HG03280 (cell line): ENCODE measurements at regions not wholly inside any gene's neighbourhood (a gene's known extent, or its start where the extent isn't known, plus 50 kb on each side); places are given as distances from the start of the nearest gene placed in this dataset.
A peak's percentile ranks its signal among the peaks of the same experiment; 100 is the strongest.
"Not testable (repeated sequence)": the region's sequence is repeated elsewhere in the genome, so short reads cannot be mapped to it uniquely, and the experiment has no call there.

Experiments
- ATAC-seq: cut with Tn5 transposase; IDR thresholded peaks from one replicate; pipeline ENCODE4 v1.9.1; 2021; ENCODE audit warnings: mild to moderate bottlenecking, moderate library complexity; ENCODE audit not compliant: unreplicated experiment

DNA sequence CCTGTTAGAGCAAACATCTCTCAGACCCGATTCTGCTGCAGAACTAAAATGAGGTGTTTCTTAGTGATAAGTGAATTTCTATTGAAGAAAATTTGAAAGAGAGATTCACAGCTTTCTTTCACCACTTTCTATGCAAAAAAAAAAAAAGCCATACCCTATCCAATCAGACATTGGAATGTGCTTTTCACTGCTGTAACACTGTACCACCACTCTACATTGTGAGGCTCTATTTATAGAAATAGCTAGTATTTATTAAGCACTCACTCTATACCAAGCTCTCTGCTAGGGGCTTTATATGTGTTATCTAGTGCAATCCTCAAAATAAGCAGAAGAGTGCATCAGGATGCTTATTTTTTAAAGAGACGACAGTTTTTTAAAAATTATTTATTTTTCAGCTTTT is 580.6 kb upstream of the VRK2 start:
- ATAC-seq, result no peak

DNA sequence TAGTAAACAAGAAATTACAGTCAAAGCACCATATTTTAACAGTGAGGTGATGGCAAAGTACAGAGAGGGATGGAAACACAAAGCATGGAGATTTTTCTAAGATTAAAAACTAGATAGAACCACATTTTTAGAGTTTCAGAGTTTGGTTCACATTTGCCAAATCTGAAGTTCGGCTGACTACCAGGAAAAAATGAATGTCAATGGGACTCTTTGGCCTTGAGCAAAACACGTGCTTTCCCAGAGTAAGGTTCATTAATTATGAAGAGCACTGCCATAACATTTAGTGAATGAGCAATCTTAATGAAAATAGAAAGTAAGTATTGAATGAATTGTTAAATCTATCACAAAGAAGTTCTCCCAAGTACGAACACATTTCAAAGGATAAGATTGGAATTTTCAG is 571.2 kb upstream of the VRK2 start:
- ATAC-seq, result no peak

DNA sequence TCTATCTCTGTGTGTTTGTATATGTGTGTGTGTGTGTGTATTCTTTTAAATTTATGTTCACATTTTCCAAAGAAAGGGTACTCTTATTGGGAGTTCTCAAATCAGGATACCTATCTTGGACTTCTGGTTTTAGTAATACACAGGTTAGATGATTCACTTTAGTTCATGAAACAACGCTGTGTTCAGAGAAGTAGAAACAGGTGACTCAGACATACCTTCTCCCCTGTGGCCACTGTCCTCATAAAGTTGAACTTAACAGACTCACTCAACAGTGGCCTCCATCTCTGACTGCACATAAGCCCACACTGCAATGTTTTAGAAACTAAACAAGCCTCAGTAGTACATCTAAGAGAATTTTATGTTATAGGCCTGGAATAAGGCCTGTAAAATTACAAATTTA is 566.6 kb upstream of the VRK2 start:
- ATAC-seq, result no peak

DNA sequence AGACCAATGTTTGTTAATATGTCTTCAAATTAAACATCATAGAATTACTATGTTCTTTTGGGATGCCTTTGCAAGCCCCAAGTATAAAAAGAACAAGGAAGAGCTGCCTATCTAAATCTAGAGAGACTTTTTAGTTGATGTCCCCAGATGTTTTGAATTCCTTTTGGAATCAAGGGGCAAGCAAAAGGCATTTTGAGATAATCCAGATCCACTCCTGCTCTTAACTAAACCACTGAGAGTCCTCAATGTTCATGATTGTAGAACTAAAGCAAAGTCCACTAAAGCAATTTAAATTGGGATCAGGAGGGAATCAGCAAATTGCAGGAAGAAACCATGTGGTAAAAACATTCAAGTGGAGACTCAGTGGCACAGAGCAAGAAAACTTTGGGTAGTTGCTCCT is 558.5 kb upstream of the VRK2 start:
- ATAC-seq, result no peak

DNA sequence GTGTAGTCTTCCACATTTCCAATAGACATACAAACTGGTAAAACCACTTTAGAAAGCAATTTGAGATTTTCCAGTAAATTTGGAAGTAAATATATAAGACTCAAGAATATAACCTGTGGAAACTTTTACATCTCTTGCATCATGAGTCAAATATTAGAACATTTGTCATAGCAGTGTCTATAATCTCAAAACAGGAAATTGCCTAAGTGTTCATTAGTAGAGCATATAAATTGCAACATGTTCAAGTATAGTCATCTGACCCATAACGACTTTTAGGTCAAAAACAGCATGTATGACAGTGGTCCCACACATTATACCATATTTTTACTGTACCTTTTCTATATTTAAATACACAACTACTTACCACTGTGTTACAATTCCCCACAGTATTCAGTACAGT is 555.9 kb upstream of the VRK2 start:
- ATAC-seq, result no peak

DNA sequence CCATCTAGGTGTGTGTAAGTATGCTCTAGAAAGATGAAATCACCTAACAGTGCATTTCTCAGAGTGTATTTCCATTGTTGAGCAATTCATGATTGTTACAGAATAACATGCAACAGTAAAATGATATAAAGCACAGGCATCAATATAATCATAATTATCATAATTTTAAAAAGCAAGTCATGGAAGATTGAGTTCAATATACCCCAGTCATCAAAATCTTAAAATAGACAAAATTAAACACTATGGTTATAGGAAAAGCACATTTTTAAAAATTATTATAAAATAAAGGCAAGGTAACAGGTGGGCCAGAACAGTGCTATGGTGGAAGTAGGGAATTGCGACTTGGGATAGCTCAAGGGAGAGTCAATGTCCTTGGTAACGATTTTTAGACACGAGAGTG is 555.4 kb upstream of the VRK2 start:
- no peak for ATAC-seq

DNA sequence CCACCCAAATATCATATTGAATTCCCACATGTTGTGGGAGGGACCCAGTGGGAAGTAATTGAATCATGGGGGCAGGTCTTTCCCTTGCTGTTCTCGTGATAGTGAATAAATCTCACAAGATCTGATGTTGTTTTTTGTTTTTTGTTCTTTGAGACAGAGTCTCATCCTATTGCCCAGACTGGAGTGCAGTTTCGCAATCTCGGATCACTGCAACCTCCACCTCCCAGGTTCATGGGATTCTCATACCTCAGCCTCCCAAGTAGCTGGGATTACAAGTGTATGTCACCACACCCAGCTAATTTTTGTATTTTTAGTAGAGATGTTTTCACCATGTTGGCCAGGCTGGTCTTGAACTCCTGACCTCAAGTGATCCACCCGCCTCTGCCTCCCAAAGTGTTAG is 552.6 kb upstream of the VRK2 start:
- ATAC-seq, result not testable (repeated sequence)

DNA sequence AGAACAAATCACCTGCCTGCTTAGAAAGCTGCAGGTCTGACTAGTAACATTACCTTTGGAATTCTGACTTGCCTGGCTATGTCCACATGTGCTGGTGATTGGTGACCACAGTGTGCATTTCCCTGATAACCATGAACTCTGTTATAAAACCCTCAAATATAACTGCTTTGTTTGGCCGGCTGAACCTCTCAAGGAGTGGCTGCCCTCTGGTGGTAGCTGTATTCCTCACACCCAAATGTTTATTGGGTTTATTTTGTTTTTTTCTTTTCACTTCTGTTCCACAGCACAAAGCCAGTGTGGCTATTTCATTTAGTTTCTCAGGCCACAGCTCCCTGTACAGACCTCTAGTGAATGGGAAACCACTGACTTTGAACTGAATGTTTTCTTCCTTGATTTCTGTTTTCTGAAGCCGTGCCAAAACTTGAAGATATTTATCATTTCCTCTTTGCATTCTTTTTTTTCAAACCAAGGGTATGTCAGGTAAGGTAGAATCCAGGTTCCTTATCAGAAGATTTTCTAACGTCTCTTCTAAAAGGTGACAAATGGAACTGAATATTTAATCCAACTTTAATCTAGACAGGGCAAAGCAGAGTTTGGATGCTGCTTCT is 549.0 kb upstream of the VRK2 start:
- ATAC-seq, result no peak

DNA sequence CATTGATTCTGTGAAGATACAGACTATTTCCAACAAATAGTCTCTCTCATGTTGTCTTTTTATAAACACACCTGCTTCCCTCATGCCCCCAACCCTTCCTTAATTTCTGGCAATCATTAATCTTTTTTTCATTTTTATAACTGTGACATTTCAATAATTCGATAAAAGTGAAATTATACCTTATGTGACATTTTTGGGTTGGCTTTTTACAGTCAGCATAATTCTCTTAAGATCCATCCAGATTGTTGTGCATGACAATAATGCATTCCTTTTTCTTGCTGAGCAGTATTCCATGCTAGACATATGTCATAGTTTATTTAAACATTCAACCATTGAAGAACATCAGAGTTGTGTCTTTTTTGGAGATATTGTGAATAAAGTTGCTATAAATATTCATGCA is 541.8 kb upstream of the VRK2 start:
- ATAC-seq, result no peak

DNA sequence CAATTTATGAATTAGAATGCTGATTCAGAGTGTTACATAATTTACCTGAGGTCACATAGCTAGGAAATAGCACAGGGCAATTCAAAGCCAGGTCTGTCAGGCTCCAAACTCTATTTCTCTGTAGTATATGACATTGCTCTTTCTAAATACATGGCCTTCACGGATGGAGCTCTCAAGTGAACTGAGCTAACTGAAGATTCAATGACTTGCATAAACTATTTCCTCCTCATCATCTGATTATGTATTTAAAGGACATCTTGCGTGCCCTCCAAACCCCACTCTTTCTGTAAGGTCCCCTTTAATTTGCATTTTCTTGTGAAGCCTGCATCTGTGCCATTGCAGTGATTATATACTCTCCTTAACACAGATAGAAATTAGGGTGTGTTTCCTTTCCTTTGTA is 537.4 kb upstream of the VRK2 start:
- no peak for ATAC-seq

DNA sequence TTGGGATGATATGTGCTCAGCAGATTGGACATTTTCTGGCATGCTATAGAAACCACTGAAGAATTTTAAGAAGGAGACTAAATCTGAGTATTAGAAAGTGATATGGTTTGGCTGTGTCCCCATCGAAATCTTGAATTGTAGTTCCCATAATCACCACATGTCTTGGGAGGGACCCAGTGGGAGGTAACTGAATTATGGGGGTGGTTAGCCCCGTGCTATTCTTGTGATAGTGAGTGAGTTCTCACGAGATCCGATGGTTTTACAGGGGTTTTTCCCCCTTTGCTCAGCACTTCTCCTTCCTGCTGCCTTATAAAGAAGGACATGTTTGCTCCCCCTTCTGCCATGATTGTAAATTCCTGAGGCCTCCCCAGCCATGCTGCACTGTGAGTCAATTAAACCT is 535.9 kb upstream of the VRK2 start:
- no peak for ATAC-seq

DNA sequence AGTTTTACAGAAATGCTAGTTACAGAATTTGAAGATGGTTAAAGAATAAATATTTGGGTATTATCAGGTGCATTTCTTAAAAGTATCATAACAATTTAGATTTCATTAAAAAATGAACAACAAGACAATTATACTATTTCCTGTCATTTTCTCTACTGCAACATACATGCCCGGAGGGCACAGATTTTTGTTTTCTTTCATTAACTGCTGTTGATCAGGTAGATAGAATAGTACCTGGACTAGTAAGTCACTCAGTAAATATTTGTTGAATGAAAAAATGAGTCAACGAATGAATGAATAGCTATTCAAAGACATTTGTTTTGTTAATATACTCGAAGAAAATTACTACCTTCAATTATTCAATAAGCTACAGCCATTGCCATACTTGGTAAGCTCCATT is 531.2 kb upstream of the VRK2 start:
- ATAC-seq, result no peak

DNA sequence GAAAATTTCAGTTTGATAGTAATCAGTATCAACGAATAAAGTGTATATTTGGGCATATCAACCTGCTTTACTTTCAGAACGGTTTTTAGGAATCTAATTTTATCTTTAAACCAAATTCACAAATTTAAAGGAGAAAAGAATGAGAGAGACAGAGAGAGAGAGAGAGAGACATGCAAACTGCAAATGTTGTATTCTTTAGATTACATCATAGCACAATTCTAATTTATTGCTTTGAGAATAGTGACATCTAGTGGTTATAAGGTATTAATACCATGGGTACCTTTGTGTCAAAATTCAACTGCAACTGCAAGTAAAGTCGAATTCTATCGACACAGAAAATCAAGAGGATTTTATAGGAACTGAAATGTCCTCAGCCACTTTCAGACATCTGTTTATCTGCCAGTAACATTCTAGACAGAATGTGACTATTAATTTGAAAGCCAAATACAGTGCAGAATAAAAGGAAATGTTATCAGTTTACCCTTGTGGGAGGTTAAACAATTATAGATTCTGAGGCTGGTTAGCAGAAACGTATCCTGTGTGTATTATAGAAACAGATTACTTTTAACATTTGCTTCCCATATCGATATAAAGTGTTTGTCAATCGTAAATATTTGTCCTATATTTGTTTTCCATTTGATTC is 529.8 kb upstream of the VRK2 start:
- peak; percentile 90 for ATAC-seq

DNA sequence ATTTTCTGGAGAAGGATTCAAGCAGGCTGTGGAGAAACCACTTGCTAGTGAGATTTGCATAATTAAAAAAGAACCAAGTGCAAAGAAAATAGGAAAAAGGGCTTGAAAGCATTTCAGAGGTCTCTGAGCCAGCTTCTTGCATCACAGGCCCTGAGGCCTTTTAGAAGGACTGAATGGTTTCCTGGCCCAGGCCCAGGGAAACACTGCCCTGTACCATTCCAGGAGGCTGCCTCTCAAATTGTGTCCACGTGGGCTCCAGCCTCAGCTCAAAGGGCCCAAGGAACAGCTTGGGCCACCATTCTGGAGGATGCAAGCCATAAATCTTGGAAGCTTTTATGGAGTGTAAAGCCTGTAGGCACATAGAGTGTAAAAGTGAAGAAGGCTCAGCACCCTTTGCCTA is 523.3 kb upstream of the VRK2 start:
- no peak for ATAC-seq

DNA sequence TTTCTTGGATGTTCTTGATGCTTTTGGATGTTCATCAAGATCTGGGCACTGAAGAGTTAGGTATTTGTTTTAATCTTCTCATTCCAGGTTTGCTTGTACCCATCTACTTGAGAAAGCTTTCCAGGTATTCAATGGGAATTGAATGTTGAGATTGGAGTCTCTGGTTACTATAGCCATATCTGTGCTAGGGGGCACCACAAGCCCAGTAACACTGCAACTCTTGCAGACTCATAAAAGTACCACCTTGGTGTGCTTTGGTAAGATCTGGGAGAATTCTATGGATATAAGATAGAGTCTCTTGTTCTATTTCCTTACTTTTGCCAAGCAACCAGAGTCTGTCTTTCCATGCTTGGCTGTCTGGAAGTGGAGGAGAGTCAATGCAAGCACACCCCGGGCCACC is 518.9 kb upstream of the VRK2 start:
- ATAC-seq, result no peak

DNA sequence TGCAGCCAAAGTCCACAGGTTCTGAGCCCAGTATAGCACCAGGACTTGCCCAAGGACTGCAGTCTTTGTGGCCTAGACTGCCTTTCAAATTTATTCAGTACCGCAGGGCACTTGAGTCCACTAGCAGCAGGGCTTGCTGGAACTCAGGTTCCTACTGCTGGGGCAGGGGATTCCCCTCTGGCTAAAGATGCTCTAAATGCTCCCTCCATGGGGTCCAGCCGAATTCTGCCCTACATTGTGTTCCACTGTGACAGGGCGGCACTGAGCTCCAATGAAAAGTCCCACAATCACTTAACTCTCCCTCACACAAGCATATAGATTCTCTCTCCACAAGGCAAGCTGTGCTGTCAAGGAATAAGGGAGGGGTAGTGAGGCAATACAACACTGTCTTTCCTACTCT is 518.1 kb upstream of the VRK2 start:
- no peak for ATAC-seq

DNA sequence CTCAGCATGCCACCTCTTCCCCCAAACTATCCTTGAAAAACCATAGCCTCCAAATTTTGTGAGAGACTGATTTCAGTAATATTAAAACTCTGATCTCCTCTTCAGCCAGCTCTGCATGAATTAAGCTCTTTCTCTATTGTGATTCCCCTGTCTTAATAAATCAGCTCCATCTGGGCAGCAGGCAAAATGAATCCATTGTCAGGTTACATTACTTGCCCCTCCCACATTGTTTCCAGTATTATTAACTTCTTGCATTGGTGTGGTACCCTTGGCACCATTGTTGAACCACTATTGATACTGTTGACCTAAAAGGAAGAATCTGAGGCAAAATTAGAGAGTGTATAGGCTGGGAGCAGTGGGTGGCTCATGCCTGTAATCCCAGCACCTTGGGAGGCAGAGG is 512.2 kb upstream of the VRK2 start:
- no peak for ATAC-seq

DNA sequence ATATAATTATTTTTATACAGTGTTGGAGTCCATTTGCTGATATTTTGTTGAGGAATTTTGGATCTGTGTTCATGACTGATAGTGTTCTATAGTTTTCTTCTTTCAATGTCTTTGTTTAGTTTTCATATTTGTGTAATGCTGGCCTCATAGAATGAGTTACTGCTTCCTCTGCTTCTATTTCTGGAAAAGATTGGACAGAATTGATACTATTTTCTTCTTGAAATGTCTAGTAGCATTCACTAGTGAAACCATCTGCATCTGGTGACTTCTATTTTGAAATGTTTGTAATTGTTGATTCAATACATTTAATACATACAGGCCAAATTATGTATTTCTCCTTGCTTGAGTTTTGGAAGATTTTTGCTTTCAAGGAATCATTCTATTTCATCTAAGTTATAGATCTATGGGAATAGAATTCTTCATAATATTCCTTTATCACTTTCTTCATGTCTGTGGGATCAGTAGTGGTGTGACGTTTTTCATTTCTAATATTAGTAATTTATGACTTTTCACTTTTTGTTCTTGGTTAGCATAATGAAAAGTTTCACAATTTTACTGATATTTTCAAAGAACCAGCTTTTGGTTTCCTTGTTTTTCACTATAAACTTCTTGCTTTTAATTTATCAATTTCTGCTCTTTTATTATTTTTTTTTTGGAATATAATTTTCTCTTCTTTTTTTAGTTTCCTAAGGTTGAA is 509.9 kb upstream of the VRK2 start:
- no peak for ATAC-seq

DNA sequence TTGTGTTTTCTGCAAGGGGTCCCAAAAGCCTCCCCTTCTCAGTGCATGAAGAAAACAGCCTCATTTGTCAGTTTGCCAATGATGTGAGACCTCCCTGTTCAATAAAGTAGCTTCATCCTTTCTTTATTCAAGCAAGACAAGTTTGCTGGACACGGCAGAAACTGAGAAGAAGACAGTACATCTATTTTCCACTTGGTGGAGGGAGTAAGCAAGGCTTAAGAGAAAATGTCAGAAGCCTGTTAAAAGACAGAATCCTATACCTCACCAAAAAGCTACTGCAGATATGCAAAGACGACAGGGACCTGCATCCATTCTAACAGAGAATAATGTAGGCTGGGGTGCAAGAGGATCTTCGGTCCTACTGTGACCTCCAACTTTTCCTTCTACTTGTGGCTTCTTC is 506.8 kb upstream of the VRK2 start:
- ATAC-seq, result no peak

DNA sequence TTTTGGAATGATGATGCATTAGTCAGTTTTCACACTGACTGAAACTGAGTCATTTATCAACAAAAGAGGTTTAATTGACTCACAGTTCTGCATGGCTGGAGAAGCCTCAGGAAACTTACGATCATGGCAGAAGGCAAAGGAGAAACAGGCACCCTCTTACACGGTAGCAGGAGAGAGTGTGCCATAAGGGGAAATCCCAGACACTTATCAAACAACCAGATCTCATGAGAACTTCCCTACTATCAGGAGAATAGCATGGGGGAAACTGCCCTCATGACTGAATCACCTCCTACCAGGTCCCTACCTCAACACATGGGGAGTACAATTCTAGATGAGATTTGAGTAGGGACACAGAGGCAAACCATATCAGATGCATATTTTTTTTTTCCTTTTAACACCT is 504.5 kb upstream of the VRK2 start:
- no peak for ATAC-seq

DNA sequence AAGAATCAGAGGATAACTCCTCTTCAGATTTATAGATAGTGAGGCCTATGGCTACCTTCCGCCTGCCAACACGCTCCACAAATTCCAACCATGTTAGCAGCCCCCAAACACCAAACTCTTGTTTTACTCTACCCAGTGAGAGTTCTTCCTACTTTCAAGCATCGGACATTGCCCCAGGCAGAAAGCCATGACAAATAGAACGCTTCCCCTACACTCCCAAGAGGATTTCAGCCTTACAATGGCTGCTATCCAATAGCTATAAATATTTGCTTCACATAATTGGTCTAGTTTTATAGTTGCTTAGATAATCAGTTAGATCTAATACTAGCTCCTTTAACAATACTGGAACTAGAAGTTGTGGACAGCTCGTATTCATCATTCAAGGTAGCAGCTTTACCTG is 503.4 kb upstream of the VRK2 start:
- no peak for ATAC-seq

DNA sequence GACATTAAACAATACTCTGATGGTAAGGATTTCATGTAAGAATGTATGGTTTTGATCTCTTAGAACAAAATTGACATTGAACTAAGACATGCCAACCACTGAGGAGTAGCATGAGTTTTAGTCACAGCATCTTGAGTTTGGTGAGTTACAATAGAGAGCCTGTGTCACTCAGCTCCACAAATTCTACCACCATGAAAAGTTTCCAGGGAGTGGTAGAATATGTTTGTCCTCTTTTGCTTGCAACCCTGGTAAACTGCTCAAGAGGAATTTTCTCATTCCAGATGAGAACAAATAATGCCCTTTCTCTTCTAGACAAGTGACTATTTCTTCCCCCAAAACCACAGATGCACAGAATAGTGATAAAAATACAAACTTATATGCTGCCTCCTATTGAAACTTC is 502.0 kb upstream of the VRK2 start:
- ATAC-seq, result no peak

DNA sequence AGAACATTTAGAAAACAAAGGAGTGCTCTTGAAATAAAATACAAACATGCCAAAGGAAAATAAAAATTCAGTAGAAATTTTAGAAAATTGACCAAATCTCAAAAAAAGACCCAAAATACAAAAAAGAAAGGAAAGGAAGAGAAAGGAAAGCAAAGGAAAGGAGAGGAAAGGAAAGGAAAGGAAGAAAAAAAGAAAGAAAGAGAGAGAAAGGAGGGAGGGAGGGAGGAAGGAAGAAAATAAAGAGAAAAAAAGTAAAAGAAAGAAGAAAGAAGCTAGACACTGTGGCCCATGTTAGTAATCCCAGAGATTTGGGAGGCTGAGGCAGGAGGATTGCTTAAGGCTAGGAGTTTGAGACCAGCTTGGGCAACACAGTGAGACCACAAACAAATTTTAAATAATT is 500.1 kb upstream of the VRK2 start:
- ATAC-seq, result no peak
